ENCODE measurements at regions not wholly inside any gene's neighbourhood (a gene's known extent, or its start where the extent isn't known, plus 50 kb on each side); places are given as distances from the start of the nearest gene placed in this dataset.

- no peak for DNase-seq
These were observed 204.8 kb downstream of the KLF12 start for GRCh38 chr13:73929287-73929932.

- no peak for DNase-seq
These were observed 209.6 kb downstream of the KLF12 start for GRCh38 chr13:73924607-73925006.

- no peak for DNase-seq
These were observed 211.5 kb downstream of the KLF12 start for GRCh38 chr13:73922493-73923393.

- DNase-seq, result no peak
These were observed 215.5 kb downstream of the KLF12 start for GRCh38 chr13:73918691-73919090.

GRCh38 chr13:73913751-73914518 is 220.3 kb downstream of the KLF12 start:
- no peak for DNase-seq

- DNase-seq, result no peak
These were observed 221.0 kb downstream of the KLF12 start for GRCh38 chr13:73913079-73913740.

GRCh38 chr13:73911361-73911760 is 222.8 kb downstream of the KLF12 start:
- DNase-seq, result no peak

- no peak for DNase-seq
These were observed 223.5 kb downstream of the KLF12 start for GRCh38 chr13:73910733-73911132.

GRCh38 chr13:73908809-73909208 is 225.4 kb downstream of the KLF12 start:
- DNase-seq, result no peak

GRCh38 chr13:73904625-73905024 is 229.6 kb downstream of the KLF12 start:
- DNase-seq, result no peak

GRCh38 chr13:73903561-73903960 is 230.6 kb downstream of the KLF12 start:
- DNase-seq, result no peak

- DNase-seq, result no peak
These were observed 231.4 kb downstream of the KLF12 start for GRCh38 chr13:73902847-73903246.

GRCh38 chr13:73902296-73902695 is 231.9 kb downstream of the KLF12 start:
- DNase-seq, result no peak

- DNase-seq, result no peak
These were observed 232.7 kb downstream of the KLF12 start for GRCh38 chr13:73901324-73902068.

GRCh38 chr13:73900591-73900990 is 233.6 kb downstream of the KLF12 start:
- no peak for DNase-seq

- no peak for DNase-seq
These were observed 235.3 kb downstream of the KLF12 start for GRCh38 chr13:73898899-73899298.

GRCh38 chr13:73898276-73898675 is 235.9 kb downstream of the KLF12 start:
- no peak for DNase-seq

- no peak for DNase-seq
These were observed 239.1 kb downstream of the KLF12 start for GRCh38 chr13:73894995-73895571.

- DNase-seq, result no peak
These were observed 240.4 kb downstream of the KLF12 start for GRCh38 chr13:73893833-73894232.

- DNase-seq, result no peak
These were observed 242.4 kb downstream of the KLF12 start for GRCh38 chr13:73891805-73892204.

GRCh38 chr13:73883162-73883561 is 251.0 kb downstream of the KLF12 start:
- DNase-seq, result no peak

- no peak for DNase-seq
These were observed 253.8 kb downstream of the KLF12 start for GRCh38 chr13:73880365-73880764.
